Fibroblast of mammary gland (primary cell): ENCODE measurements at regions not wholly inside any gene's neighbourhood (a gene's known extent, or its start where the extent isn't known, plus 50 kb on each side); places are given as distances from the start of the nearest gene placed in this dataset.

Source experiments
- DNase-seq: peaks from one replicate; pipeline ENCODE4 v3.0.0-alpha.2; 2010; ENCODE audit warnings: low read depth
- H3K4me3 ChIP-seq: 2 replicates; pipeline ENCODE4 v1.5.1; 2011; ENCODE audit warnings: low read depth, mild to moderate bottlenecking, low read length, moderate library complexity; ENCODE audit not compliant: control insufficient read depth
- CTCF ChIP-seq: conservative IDR thresholded peaks from 2 replicates; pipeline ENCODE4 v1.5.1; 2011; ENCODE audit warnings: low read depth, low read length, inconsistent platforms; ENCODE audit not compliant: control insufficient read depth, insufficient read depth

GRCh38 chr6:135575629-135576028, 78.1 kb upstream of the AHI1 start:
- no peak overlapping the region for H3K4me3 ChIP-seq
- no peak for DNase-seq
- no peak for TF ChIP-seq CTCF

- DNase-seq, result peak; percentile 93
- TF ChIP-seq CTCF, result no peak
- H3K4me3 ChIP-seq, result no peak overlapping the region
Measured at GRCh38 chr6:135576055-135576454, 78.5 kb upstream of the AHI1 start.

GRCh38 chr6:135577059-135577538, 79.6 kb upstream of the AHI1 start:
- H3K4me3 ChIP-seq, result no peak overlapping the region
- DNase-seq, result no peak
- TF ChIP-seq CTCF, result no peak

- no peak for DNase-seq
- no peak for TF ChIP-seq CTCF
- H3K4me3 ChIP-seq, result no peak overlapping the region
Measured at GRCh38 chr6:135578976-135579375, 81.4 kb upstream of the AHI1 start.

- DNase-seq, result no peak
- no peak for TF ChIP-seq CTCF
- H3K4me3 ChIP-seq, result no peak overlapping the region
Measured at GRCh38 chr6:135581211-135581610, 83.7 kb upstream of the AHI1 start.

GRCh38 chr6:135583256-135583761, 85.8 kb upstream of the AHI1 start:
- peak; percentile 62 for DNase-seq
- H3K4me3 ChIP-seq, result no peak overlapping the region
- no peak for TF ChIP-seq CTCF

- no peak overlapping the region for H3K4me3 ChIP-seq
- TF ChIP-seq CTCF, result no peak
- DNase-seq, result no peak
Measured at GRCh38 chr6:135586388-135586787, 88.8 kb upstream of the AHI1 start.
